DOHH2 (cell line): ENCODE measurements at regions not wholly inside any gene's neighbourhood (a gene's known extent, or its start where the extent isn't known, plus 50 kb on each side); places are given as distances from the start of the nearest gene placed in this dataset.

Experiments used
- H3F3A ChIP-seq: fragments of 200-600 bp; sonication (generic), shearing (Covaris generic); 2 replicates; pipeline ENCODE4 v1.6.0; 2016; ENCODE audit warnings: antibody characterized with exemption, mild to moderate bottlenecking; ENCODE audit not compliant: control insufficient read depth, insufficient read depth
- H3K27ac ChIP-seq: fragments of 200-600 bp; sonication (generic); 2 replicates; pipeline ENCODE4 v1.5.1; 2014; ENCODE audit warnings: low read depth, mild to moderate bottlenecking, low read length, moderate library complexity
- H3K27me3 ChIP-seq: fragments of 200-600 bp; sonication (generic); 2 replicates; pipeline ENCODE4 v1.6.1; 2014; ENCODE audit warnings: mild to moderate bottlenecking, low read length, mixed read lengths; ENCODE audit not compliant: control insufficient read depth
- H3K36me3 ChIP-seq: fragments of 200-600 bp; sonication (generic); 2 replicates; pipeline ENCODE4 v1.6.1; 2014; ENCODE audit warnings: mild to moderate bottlenecking, low read length, moderate library complexity, mixed read lengths; ENCODE audit not compliant: control insufficient read depth
- H3K4me1 ChIP-seq: fragments of 200-600 bp; sonication (generic); 2 replicates; pipeline ENCODE4 v1.6.1; 2014; ENCODE audit warnings: mild to moderate bottlenecking, low read length, mixed read lengths; ENCODE audit not compliant: control insufficient read depth
- H3K4me2 ChIP-seq: fragments of 200-600 bp; sonication (generic); 2 replicates; pipeline ENCODE4 v1.6.0; 2014; ENCODE audit warnings: mild to moderate bottlenecking, low read length, moderate library complexity
- H3K4me3 ChIP-seq: fragments of 200-600 bp; sonication (generic); 2 replicates; pipeline ENCODE4 v1.5.1; 2014; ENCODE audit warnings: mild to moderate bottlenecking, low read length, mixed read lengths
- H3K79me2 ChIP-seq: fragments of 200-600 bp; sonication (generic); 2 replicates; pipeline ENCODE4 v1.6.1; 2014; ENCODE audit warnings: mild to moderate bottlenecking, low read length, mixed read lengths; ENCODE audit not compliant: control insufficient read depth
- H3K9me2 ChIP-seq: fragments of 200-600 bp; sonication (generic); replicated peaks from 2 replicates; pipeline ENCODE4 v1.6.1; 2014; ENCODE audit warnings: mild to moderate bottlenecking, low read length, mixed read lengths; ENCODE audit not compliant: control insufficient read depth
- H3K9me3 ChIP-seq: fragments of 200-600 bp; sonication (generic); 2 replicates; pipeline ENCODE4 v1.6.1; 2014; ENCODE audit warnings: antibody characterized with exemption, low read length, mixed read lengths; ENCODE audit not compliant: control insufficient read depth, insufficient read depth
- H4K20me1 ChIP-seq: fragments of 200-600 bp; sonication (generic); 2 replicates; pipeline ENCODE4 v1.6.0; 2014; ENCODE audit warnings: low read depth, mild to moderate bottlenecking, antibody characterized with exemption, low read length, moderate library complexity; ENCODE audit not compliant: control insufficient read depth, insufficient read depth
- EZH2phosphoT487 ChIP-seq: fragments of 200-600 bp; sonication (generic); IDR thresholded peaks from 2 replicates; pipeline ENCODE4 v1.6.1; 2017; ENCODE audit warnings: borderline replicate concordance, mild to moderate bottlenecking, antibody characterized with exemption, low read length, moderate library complexity, mixed read lengths
- TF ChIP-seq, protein P1 (sequence below): fragments of 200-600 bp; sonication (generic); IDR thresholded peaks from one replicate; pipeline ENCODE4 v1.5.1; 2014; ENCODE audit warnings: antibody characterized with exemption, mild to moderate bottlenecking, low read depth, low read length; ENCODE audit not compliant: poor library complexity, severe bottlenecking

DNA sequence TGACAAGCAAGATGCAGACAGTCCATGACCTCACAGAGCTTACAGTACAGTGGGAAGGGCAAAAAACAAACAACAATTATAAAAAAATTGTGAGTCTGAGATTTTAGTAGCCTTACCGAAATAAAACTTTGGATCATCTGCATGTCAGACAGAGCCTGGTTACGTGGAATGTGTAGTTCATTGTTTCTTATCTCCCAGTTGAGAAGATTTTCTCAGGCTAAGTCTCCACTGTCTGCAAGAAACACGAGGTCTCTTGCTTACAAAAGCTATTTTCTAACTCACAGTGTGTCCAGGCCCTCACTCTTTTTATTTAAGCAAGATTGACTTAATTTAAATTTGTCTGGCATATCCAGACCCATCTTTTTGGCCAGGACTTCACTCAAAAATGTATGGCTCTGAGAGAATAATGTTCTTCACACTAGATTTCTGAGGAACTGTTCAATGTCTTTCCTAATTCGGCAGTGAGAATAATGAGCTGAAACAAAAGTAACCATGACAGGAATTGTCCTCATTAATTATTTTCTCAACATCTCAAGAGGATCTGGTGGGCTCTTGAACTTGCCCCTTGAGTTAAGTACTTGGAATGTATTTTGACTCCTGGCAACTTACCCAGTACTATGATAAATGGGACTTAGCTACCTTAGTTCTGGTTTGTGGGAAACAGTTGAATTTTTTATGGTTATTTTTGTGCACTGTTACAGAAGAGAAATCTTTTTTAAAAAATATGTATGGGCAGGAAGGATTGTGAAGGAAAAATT, 265.1 kb upstream of the COL8A1 start:
- Histone ChIP-seq H3K4me3 (no peak overlapping the region), H3F3A (no peaks in the 10 kb centered on the region), H3K4me2 (no peak overlapping the region), H3K9me3 (no peaks in the 10 kb centered on the region), H3K9me2 (no peaks in the 10 kb centered on the region), H3K27me3 (no peaks in the 10 kb centered on the region), H3K27ac (no peak overlapping the region), H3K4me1 (no peaks in the 10 kb centered on the region), H3K79me2 (no peaks in the 10 kb centered on the region), H3K36me3 (no peaks in the 10 kb centered on the region), H4K20me1 (no peaks in the 10 kb centered on the region)
- TF ChIP-seq, protein P1, sequence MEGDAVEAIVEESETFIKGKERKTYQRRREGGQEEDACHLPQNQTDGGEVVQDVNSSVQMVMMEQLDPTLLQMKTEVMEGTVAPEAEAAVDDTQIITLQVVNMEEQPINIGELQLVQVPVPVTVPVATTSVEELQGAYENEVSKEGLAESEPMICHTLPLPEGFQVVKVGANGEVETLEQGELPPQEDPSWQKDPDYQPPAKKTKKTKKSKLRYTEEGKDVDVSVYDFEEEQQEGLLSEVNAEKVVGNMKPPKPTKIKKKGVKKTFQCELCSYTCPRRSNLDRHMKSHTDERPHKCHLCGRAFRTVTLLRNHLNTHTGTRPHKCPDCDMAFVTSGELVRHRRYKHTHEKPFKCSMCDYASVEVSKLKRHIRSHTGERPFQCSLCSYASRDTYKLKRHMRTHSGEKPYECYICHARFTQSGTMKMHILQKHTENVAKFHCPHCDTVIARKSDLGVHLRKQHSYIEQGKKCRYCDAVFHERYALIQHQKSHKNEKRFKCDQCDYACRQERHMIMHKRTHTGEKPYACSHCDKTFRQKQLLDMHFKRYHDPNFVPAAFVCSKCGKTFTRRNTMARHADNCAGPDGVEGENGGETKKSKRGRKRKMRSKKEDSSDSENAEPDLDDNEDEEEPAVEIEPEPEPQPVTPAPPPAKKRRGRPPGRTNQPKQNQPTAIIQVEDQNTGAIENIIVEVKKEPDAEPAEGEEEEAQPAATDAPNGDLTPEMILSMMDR, result no peak
- TF ChIP-seq EZH2phosphoT487, result no peak

GRCh38 chr3:99366663-99367429, 271.5 kb upstream of the COL8A1 start:
- Histone ChIP-seq H3K36me3 (no peaks in the 10 kb centered on the region), H3K4me1 (no peaks in the 10 kb centered on the region), H3K27ac (no peak overlapping the region), H3K4me2 (no peak overlapping the region), H4K20me1 (no peaks in the 10 kb centered on the region), H3K9me2 (no peaks in the 10 kb centered on the region), H3F3A (no peaks in the 10 kb centered on the region), H3K9me3 (no peaks in the 10 kb centered on the region), H3K4me3 (no peak overlapping the region), H3K79me2 (no peaks in the 10 kb centered on the region), H3K27me3 (no peaks in the 10 kb centered on the region)
- TF ChIP-seq EZH2phosphoT487, result no peak
- TF ChIP-seq, protein P1, result no peak

DNA sequence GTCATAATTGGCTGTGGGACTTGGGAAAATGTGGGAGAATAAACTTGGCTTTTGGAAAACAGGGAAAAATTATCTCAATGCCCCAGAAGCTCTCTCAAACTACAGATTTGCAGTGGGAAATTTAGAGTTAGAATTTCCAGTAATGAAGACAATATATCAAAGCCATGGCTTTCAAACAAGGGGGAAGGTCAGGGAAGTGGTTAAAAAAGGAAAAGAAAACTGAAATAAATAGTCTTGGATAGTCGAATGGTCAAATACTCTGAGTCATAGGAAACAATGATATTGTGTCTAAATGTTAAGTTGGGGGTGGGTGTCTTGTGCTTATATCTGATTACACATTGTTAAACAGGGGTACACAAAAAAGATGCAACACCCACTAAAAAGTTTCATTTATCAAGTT, 272.4 kb upstream of the COL8A1 start:
- TF ChIP-seq, protein P1, result no peak
- no peak for TF ChIP-seq EZH2phosphoT487
- H3K4me2 ChIP-seq, result no peak overlapping the region

More for the DNA sequence above, 272.4 kb upstream of the COL8A1 start:
- H3K79me2 ChIP-seq, result no peaks in the 10 kb centered on the region
- no peaks in the 10 kb centered on the region for H3K36me3 ChIP-seq
- no peak overlapping the region for H3K27ac ChIP-seq
- H4K20me1 ChIP-seq, result no peaks in the 10 kb centered on the region
- H3K4me3 ChIP-seq, result no peak overlapping the region
- H3K4me1 ChIP-seq, result no peaks in the 10 kb centered on the region
- H3K27me3 ChIP-seq, result no peaks in the 10 kb centered on the region
- no peaks in the 10 kb centered on the region for H3K9me2 ChIP-seq
- no peaks in the 10 kb centered on the region for H3F3A ChIP-seq
- H3K9me3 ChIP-seq, result no peaks in the 10 kb centered on the region
